ENCODE measurements at regions not wholly inside any gene's neighbourhood (a gene's known extent, or its start where the extent isn't known, plus 50 kb on each side); places are given as distances from the start of the nearest gene placed in this dataset.

DNA sequence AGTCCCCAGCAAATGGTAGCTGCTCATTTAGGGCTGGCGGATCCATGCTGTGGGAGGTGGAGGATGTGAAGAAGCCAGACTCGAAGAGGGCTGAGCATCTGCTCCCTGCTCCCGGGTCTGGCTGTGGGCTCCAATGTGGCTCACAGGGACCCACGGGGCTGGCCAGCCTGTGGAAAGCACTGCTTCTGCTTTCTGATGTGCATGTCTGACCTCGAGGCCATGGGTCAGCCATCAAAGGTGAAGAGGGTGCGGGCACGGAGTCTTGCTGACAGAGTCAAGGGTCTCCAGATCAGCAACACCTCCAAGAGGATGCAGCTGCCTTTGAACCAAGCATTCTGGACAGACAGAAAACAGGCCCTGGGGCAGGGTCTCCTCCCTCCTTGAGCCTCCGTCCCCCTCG, 178.2 kb downstream of the INHBB start:
- no peak overlapping the region for H3K27ac ChIP-seq (ENCODE audit: insufficient read depth, low read length)
- H3K4me3 ChIP-seq (replicated peaks in 1 of 4; ENCODE audit: control extremely low read depth in 1 of 4, insufficient read depth in 1 of 4, low read depth in 3 of 4, low read length in 4 of 4), result no peak overlapping the region
- no peaks in the 10 kb centered on the region for H3K9me3 ChIP-seq (ENCODE audit: control insufficient read depth, insufficient read depth, low read depth, low read length)
- no peak overlapping the region for H3K4me2 ChIP-seq (ENCODE audit: extremely low read depth, insufficient read depth, low read length)
- no peaks in the 10 kb centered on the region for H4K20me1 ChIP-seq (ENCODE audit: control insufficient read depth, extremely low read depth, insufficient read depth, low read length)
- no peak overlapping the region for H2AFZ ChIP-seq (ENCODE audit: low read length)
- H3K27me3 ChIP-seq (ENCODE audit: control insufficient read depth, insufficient read depth, low read length), result peaks cover 46% of the 10 kb centered on the region
- TF ChIP-seq, protein P1, sequence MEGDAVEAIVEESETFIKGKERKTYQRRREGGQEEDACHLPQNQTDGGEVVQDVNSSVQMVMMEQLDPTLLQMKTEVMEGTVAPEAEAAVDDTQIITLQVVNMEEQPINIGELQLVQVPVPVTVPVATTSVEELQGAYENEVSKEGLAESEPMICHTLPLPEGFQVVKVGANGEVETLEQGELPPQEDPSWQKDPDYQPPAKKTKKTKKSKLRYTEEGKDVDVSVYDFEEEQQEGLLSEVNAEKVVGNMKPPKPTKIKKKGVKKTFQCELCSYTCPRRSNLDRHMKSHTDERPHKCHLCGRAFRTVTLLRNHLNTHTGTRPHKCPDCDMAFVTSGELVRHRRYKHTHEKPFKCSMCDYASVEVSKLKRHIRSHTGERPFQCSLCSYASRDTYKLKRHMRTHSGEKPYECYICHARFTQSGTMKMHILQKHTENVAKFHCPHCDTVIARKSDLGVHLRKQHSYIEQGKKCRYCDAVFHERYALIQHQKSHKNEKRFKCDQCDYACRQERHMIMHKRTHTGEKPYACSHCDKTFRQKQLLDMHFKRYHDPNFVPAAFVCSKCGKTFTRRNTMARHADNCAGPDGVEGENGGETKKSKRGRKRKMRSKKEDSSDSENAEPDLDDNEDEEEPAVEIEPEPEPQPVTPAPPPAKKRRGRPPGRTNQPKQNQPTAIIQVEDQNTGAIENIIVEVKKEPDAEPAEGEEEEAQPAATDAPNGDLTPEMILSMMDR (conservative IDR thresholded peaks at IDR 0.05 in 1 of 2, IDR thresholded peaks at IDR 0.05 in 1 of 2; ENCODE audit: low read depth in 1 of 2, low read length in 2 of 2), result no peak
- no peak for TF ChIP-seq EZH2 (IDR thresholded peaks at IDR 0.05; ENCODE audit: low read length, missing control alignments)
- DNase-seq (ENCODE audit: low read depth in 2 of 2), result no peak
- no peaks in the 10 kb centered on the region for H3K4me1 ChIP-seq (ENCODE audit: control insufficient read depth, extremely low read depth, insufficient read depth, low read length)
- H3K9ac ChIP-seq (ENCODE audit: insufficient read depth, low read length), result no peak overlapping the region
- no peaks in the 10 kb centered on the region for H3K36me3 ChIP-seq (ENCODE audit: control insufficient read depth, insufficient read depth, low read length)
- no peaks in the 10 kb centered on the region for H3K79me2 ChIP-seq (ENCODE audit: control insufficient read depth, insufficient read depth, low read length)

DNA sequence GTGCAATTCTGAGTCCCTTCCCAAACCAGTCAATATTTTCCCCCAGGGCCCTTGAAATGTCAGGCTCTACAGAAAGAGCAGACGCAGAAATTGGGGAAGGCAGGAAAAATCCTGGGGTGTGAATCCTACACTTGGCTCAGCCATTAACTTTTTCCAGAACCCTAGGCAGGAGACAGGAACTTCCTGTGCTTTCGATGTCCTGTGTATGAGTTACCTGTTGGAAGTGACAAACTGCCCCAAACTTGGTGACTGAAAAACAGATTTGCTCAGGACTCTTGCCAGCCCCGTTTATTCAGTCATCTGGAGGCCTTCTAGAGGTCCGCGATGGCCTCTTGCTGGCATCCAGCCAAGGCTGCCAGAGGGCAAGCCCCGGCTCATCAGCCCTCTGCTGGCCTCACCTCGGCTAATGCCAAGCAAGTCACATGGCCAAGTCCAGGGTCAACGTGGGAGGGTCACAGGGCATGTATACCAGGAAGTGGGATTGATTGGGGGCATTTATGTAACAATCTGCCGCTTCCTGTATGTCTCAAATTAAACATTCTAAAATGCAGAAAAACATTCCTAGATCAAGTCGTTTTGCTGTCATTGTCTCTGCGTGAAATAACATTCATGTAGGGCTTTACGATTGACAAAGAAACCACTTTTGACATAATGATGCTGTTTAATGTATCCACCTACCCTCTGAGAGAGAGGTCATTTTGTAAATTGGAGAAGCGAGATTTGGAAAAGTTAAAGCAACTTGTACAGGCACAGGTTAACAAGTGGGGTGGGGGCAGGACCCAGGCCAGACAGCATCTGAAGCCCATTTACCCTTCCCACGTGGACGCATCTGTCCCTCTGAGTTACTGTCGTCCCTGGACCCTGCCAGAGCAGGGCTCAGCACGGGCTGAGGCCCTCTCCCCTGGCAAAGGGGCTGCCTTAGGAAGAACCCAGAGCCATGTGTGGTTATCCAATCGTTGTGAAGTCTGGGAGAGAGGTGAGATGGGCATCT, 179.4 kb downstream of the INHBB start:
- Histone ChIP-seq H3K9me3 (ENCODE audit: control insufficient read depth, insufficient read depth, low read depth, low read length) (no peaks in the 10 kb centered on the region), H3K36me3 (ENCODE audit: control insufficient read depth, insufficient read depth, low read length) (no peaks in the 10 kb centered on the region), H2AFZ (ENCODE audit: low read length) (no peak overlapping the region), H3K27me3 (ENCODE audit: control insufficient read depth, insufficient read depth, low read length) (peaks cover 57% of the 10 kb centered on the region), H3K27ac (ENCODE audit: insufficient read depth, low read length) (no peak overlapping the region), H3K4me1 (ENCODE audit: control insufficient read depth, extremely low read depth, insufficient read depth, low read length) (no peaks in the 10 kb centered on the region), H3K9ac (ENCODE audit: insufficient read depth, low read length) (no peak overlapping the region), H3K4me2 (ENCODE audit: extremely low read depth, insufficient read depth, low read length) (no peak overlapping the region), H4K20me1 (ENCODE audit: control insufficient read depth, extremely low read depth, insufficient read depth, low read length) (no peaks in the 10 kb centered on the region), H3K4me3 (replicated peaks in 1 of 4; ENCODE audit: control extremely low read depth in 1 of 4, insufficient read depth in 1 of 4, low read depth in 3 of 4, low read length in 4 of 4) (no peak overlapping the region), H3K79me2 (ENCODE audit: control insufficient read depth, insufficient read depth, low read length) (no peaks in the 10 kb centered on the region)
- no peak for DNase-seq (ENCODE audit: low read depth in 2 of 2)
- TF ChIP-seq, protein P1 (conservative IDR thresholded peaks at IDR 0.05 in 1 of 2, IDR thresholded peaks at IDR 0.05 in 1 of 2; ENCODE audit: low read depth in 1 of 2, low read length in 2 of 2), result no peak
- no peak for TF ChIP-seq EZH2 (IDR thresholded peaks at IDR 0.05; ENCODE audit: low read length, missing control alignments)

GRCh38 chr2:120526047-120526562, 180.2 kb downstream of the INHBB start:
- Histone ChIP-seq H3K4me1 (ENCODE audit: control insufficient read depth, extremely low read depth, insufficient read depth, low read length) (no peaks in the 10 kb centered on the region), H4K20me1 (ENCODE audit: control insufficient read depth, extremely low read depth, insufficient read depth, low read length) (no peaks in the 10 kb centered on the region), H3K79me2 (ENCODE audit: control insufficient read depth, insufficient read depth, low read length) (no peaks in the 10 kb centered on the region), H3K4me3 (replicated peaks in 1 of 4; ENCODE audit: control extremely low read depth in 1 of 4, insufficient read depth in 1 of 4, low read depth in 3 of 4, low read length in 4 of 4) (no peak overlapping the region), H3K36me3 (ENCODE audit: control insufficient read depth, insufficient read depth, low read length) (no peaks in the 10 kb centered on the region), H3K4me2 (ENCODE audit: extremely low read depth, insufficient read depth, low read length) (no peak overlapping the region), H3K9me3 (ENCODE audit: control insufficient read depth, insufficient read depth, low read depth, low read length) (no peaks in the 10 kb centered on the region), H3K27me3 (ENCODE audit: control insufficient read depth, insufficient read depth, low read length) (peaks cover 58% of the 10 kb centered on the region), H3K9ac (ENCODE audit: insufficient read depth, low read length) (no peak overlapping the region), H3K27ac (ENCODE audit: insufficient read depth, low read length) (no peak overlapping the region), H2AFZ (ENCODE audit: low read length) (no peak overlapping the region)
- TF ChIP-seq, protein P1 (conservative IDR thresholded peaks at IDR 0.05 in 1 of 2, IDR thresholded peaks at IDR 0.05 in 1 of 2; ENCODE audit: low read depth in 1 of 2, low read length in 2 of 2), result no peak
- TF ChIP-seq EZH2 (IDR thresholded peaks at IDR 0.05; ENCODE audit: low read length, missing control alignments), result no peak
- DNase-seq (ENCODE audit: low read depth in 2 of 2), result no peak
